Right cardiac atrium (tissue), 5 donors: ENCODE measurements at regions not wholly inside any gene's neighbourhood (a gene's known extent, or its start where the extent isn't known, plus 50 kb on each side); places are given as distances from the start of the nearest gene placed in this dataset.
"Not testable (repeated sequence)": the region's sequence is repeated elsewhere in the genome, so short reads cannot be mapped to it uniquely, and the experiment has no call there.

ENCODE experiments used
- ATAC-seq, 2 donors: fragments of 200-7000 bp; cut with Tn5 transposase; one replicate each; pipeline versions ENCODE4 v1.8.0 to v1.9.1; 2020; ENCODE audit warnings: moderate library complexity in 2 of 2, mild to moderate bottlenecking in 1 of 2
- DNase-seq, 3 donors: peaks; one replicate each; pipeline ENCODE4 v3.0.0-alpha.2; 2020
- H3K27ac ChIP-seq: one replicate; pipeline ENCODE4 v1.5.1; 2013; ENCODE audit warnings: mild to moderate bottlenecking, low read length, control low read depth, moderate library complexity
- H3K27me3 ChIP-seq: one replicate; pipeline ENCODE4 v1.6.1; 2013; ENCODE audit not compliant: control insufficient read depth, insufficient read depth
- H3K4me1 ChIP-seq: one replicate; pipeline ENCODE4 v1.6.1; 2013; ENCODE audit warnings: low read length; ENCODE audit not compliant: control insufficient read depth, insufficient read depth
- H3K4me3 ChIP-seq: one replicate; pipeline ENCODE4 v1.5.1; 2013; ENCODE audit warnings: low read length, control low read depth
- H3K9me3 ChIP-seq: one replicate; pipeline ENCODE4 v1.6.1; 2013; ENCODE audit warnings: low read length; ENCODE audit not compliant: control insufficient read depth
- WGBS: extraction: QIAGEN DNeasy Blood & Tissue Kit; methylation state at CpG from one replicate; pipeline ENCODE4 v1.1.7; 2013; 5-methylcytosine and 5-hydroxymethylcytosine counted together
- intact Hi-C, 4 donors: fragments of 100-400 bp; cut with DNase I; formaldehyde crosslinking; loops; one replicate each; pipeline versions ENCODE4 v1.11.0 to v1.14.0; 2022 to 2023
- donor health status: healthy with polysubstance abuse.
- donor health status: DM: no; HTN: yes; CAD: no.
- donor health status: DM: no; HTN: no; CAD: no.
- donor health status: DM: no; HTN: yes; CAD: no; lungs with severe emphysema.
- donor health status: DM: yes; HTN: yes; CAD: no.

DNA sequence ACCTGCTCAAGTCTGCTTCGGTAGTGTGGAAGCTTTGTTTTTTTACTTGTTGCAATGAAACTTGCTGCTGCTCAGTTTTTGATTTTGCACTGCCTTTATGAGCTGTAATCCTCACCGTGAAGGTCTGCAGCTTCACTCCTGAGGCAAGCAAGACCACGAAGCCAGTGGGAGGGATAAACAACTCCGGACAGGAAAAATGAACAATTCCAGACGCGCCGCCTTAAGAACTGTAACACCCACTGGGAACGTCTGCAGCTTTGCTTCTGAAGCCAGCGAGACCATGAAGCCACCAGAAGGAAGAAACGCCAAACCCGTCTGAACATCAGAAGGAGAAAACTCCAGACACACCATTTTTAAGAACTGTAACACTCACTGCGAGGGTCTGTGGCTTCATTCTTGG, 245.7 kb upstream of the REG3G start:
- H3K4me1 ChIP-seq, result no peaks in the 10 kb centered on the region
- H3K4me3 ChIP-seq, result no peak overlapping the region
- DNase-seq, result no peak
- H3K27me3 ChIP-seq, result no peaks in the 10 kb centered on the region
- H3K9me3 ChIP-seq, result no peaks in the 10 kb centered on the region
- 67% methylated on average over 12 of the region's 12 CpGs for WGBS
- H3K27ac ChIP-seq, result no peak overlapping the region
- intact Hi-C loops, result no loop called here
- no peak for ATAC-seq

DNA sequence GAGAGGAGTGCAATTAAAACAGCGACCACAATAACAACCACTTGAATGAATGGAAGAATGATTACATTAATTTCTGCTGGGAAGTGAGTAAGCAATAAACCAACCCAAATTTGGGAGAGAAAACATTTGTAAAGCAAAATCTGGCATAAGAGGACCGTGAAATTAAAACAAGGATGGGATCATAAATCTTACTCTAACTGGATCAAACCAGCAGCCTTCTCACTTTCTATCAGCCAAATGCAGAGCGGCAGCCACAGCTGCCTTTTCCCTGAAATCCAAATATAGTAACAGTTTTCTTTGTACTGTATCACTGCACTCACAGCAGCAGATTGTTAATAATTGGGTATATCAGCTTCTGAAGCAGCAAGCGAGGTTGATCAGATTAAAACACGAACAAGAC, 245.2 kb upstream of the REG3G start:
- intact Hi-C loops, result no loop called here
- no peak overlapping the region for H3K4me3 ChIP-seq
- no peak overlapping the region for H3K27ac ChIP-seq

DNA sequence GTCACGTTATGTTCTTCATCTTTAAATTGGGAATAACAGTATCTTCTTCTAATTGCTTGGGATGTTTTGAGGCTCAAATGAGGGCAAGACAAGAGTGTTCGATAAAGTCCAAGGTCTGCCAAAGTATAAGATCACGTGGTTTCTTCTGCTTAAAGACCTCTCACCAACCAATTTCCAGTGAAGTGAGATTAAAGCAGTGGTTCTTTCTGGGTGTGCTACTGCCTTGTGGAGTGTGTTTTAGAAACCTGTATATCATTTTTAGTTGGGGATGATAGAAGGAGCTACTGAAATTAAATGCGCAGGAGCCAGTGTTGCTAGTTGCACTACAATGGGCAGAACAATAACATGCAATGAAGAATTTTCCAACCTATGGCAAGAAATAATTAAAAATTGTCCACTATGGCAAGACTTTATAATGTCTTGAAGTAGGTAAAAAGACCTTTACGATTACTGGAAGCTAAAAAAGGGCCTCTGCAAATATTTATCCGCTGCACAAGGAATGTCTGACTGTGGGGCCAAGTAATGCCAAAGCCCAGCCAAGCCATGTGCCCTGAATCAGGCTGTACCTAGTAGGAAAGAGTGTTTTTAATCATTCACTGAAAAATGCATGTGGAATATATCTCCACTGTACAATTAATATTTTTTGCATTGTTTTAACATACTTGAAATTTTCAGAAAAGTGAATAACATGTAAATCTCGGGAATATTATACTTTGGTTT, 244.5 kb upstream of the REG3G start:
- no peak overlapping the region for H3K27ac ChIP-seq
- H3K4me3 ChIP-seq, result no peak overlapping the region
- ATAC-seq, result no peak

More for the DNA sequence above, 245.2 kb upstream of the REG3G start:
- 20% methylated on average over 5 of the region's 5 CpGs for WGBS
- no peaks in the 10 kb centered on the region for H3K27me3 ChIP-seq
- H3K9me3 ChIP-seq, result no peaks in the 10 kb centered on the region
- DNase-seq, result no peak
- H3K4me1 ChIP-seq, result no peaks in the 10 kb centered on the region
- ATAC-seq, result no peak

GRCh38 chr2:78782196-78782595, 243.3 kb upstream of the REG3G start:
- no peak for DNase-seq
- ATAC-seq, result no peak
- no peak overlapping the region for H3K4me3 ChIP-seq
- no peaks in the 10 kb centered on the region for H3K27me3 ChIP-seq
- intact Hi-C loops, result no loop called here
- no peaks in the 10 kb centered on the region for H3K9me3 ChIP-seq
- no peaks in the 10 kb centered on the region for H3K4me1 ChIP-seq
- WGBS, result 86% methylated on average over 4 of the region's 4 CpGs
- H3K27ac ChIP-seq, result no peak overlapping the region

More for the DNA sequence above, 244.5 kb upstream of the REG3G start:
- Histone ChIP-seq H3K4me1 (no peaks in the 10 kb centered on the region), H3K9me3 (no peaks in the 10 kb centered on the region), H3K27me3 (no peaks in the 10 kb centered on the region)
- no peak for DNase-seq
- intact Hi-C loops, result no loop called here
- 55% methylated on average over 7 of the region's 7 CpGs for WGBS

DNA sequence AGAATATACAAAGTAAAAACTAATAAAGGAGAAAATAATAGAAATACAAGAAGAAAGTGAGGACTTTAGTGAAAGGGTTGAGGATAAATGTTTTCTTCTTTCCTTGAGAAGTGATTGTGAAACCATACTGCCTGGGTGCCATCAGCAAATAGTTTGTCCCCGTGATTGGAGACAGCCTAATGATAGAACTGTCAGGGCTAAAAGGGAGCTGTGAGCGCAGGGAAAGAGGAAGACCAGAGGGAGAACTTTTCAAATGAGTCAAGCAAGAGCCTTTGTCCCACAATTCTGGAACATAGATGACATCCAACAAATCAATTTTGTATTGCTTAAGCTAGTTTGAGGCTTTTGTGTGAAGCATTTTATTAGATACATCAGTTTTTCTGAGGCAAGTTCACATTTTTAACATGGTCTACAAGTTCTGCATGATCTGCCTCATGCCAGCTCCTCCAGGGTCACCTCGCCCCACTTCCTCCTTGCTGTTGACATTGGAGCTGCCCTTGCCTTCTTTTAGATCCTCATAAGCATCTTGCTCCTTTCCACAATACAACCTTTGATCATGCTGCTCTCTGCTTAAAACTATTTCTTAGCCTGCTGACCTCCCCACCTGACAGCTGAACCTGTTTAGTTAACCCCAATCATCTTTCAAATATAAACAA, 213.4 kb upstream of the REG3G start:
- Histone ChIP-seq H3K27me3 (no peaks in the 10 kb centered on the region), H3K4me3 (no peak overlapping the region), H3K27ac (no peak overlapping the region), H3K9me3 (no peaks in the 10 kb centered on the region), H3K4me1 (no peaks in the 10 kb centered on the region)
- intact Hi-C loops, result no loop called here
- DNase-seq (no peak), ATAC-seq (no peak)
- 61% methylated on average over 3 of the region's 3 CpGs for WGBS

- no peak for ATAC-seq
- intact Hi-C loops, result no loop called here
Measured at GRCh38 chr2:78814331-78814986, 211.0 kb upstream of the REG3G start.

GRCh38 chr2:78817430-78817829, 208.1 kb upstream of the REG3G start:
- no peak for ATAC-seq
- WGBS, result 57% methylated on average over 4 of the region's 4 CpGs

More at GRCh38 chr2:78814331-78814986, 211.0 kb upstream of the REG3G start:
- H3K4me3 ChIP-seq, result no peak overlapping the region
- no peaks in the 10 kb centered on the region for H3K9me3 ChIP-seq
- H3K4me1 ChIP-seq, result no peaks in the 10 kb centered on the region
- 87% methylated on average over 12 of the region's 12 CpGs for WGBS
- no peaks in the 10 kb centered on the region for H3K27me3 ChIP-seq
- DNase-seq, result no peak
- no peak overlapping the region for H3K27ac ChIP-seq

DNA sequence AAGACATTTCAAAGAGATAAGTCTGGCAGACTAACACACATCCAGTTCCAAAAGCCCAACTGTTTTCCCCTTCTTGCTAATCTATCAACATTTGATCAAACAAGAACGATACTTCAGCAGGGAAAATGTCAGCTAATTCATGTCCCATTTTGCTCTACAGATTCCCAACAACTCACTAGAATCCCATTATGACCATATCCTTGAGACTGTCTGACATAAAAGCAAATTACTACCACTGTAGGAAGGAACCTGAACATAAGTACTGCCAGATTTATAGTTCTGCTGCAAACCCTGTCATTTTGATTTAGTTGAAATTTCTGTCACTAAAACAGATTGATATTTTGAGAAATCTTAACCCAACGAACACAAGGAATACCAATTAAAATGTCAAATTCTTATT, 193.0 kb upstream of the REG3G start:
- 56% methylated on average over 2 of the region's 2 CpGs for WGBS
- Histone ChIP-seq H3K27ac (no peak overlapping the region), H3K4me1 (no peaks in the 10 kb centered on the region), H3K9me3 (no peaks in the 10 kb centered on the region), H3K27me3 (no peaks in the 10 kb centered on the region), H3K4me3 (no peak overlapping the region)
- intact Hi-C loops, result no loop called here
- DNase-seq (no peak), ATAC-seq (no peak)

More at GRCh38 chr2:78817430-78817829, 208.1 kb upstream of the REG3G start:
- DNase-seq, result no peak
- Histone ChIP-seq H3K4me3 (no peak overlapping the region), H3K27me3 (no peaks in the 10 kb centered on the region), H3K9me3 (no peaks in the 10 kb centered on the region), H3K27ac (no peak overlapping the region), H3K4me1 (no peaks in the 10 kb centered on the region)
- intact Hi-C loops, result no loop called here

GRCh38 chr2:78839259-78839658, 186.2 kb upstream of the REG3G start:
- 7% methylated on average over 3 of the region's 3 CpGs for WGBS
- ATAC-seq, result no peak
- no peak for DNase-seq
- no peak overlapping the region for H3K4me3 ChIP-seq
- no peaks in the 10 kb centered on the region for H3K27me3 ChIP-seq
- H3K9me3 ChIP-seq, result no peaks in the 10 kb centered on the region
- no peaks in the 10 kb centered on the region for H3K4me1 ChIP-seq
- no peak overlapping the region for H3K27ac ChIP-seq
- intact Hi-C loops, result no loop called here

DNA sequence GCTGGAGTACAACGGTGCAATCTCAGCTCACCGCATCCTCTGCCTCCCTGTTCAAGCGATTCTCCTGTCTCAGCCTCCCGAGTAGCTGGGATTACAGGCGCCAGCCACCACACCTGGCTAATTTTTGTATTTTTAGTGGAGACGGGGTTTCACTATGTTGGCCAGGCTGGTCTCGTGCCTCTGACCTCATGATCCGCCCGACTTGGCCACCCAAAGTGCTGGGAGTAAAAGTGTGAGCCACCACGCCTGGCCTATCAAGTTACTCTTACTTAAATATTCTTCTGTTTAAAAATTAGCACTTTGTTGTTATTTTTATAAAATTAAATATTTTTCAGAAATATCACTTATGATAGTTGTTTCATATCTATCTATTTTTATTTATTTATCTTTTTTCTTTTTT, 185.2 kb upstream of the REG3G start:
- intact Hi-C loops, H3K27ac ChIP-seq, H3K27me3 ChIP-seq, H3K4me3 ChIP-seq, DNase-seq, H3K9me3 ChIP-seq, ATAC-seq, H3K4me1 ChIP-seq: not testable (repeated sequence)
- 89% methylated on average over 10 of the region's 10 CpGs for WGBS

DNA sequence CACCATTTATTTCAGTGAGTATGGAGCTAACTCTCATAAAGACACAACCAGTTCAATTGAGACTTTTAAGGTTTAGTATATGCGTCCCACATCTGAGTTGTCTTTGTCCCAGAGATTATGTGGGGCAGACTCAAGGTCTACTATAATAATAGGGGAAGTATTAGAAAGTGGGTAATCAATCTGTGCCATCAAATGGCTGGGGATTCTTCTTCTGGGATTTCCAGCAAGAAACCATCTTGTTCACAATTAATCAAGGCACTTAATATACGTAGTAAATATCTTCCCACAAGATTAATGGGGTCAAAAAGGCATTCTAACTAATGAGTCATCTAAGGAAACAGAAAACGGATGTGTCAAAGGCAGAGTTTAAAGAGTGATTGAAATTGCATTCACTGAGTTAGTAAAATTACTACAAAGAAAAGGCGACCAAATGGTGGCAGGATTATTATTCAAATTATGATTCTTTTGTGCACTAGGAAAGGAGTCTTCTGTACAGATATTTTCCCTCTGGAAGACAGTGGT, 179.8 kb upstream of the REG3G start:
- H3K9me3 ChIP-seq, result no peaks in the 10 kb centered on the region
- intact Hi-C loops, result no loop called here
- DNase-seq (no peak), ATAC-seq (no peak)
- no peaks in the 10 kb centered on the region for H3K27me3 ChIP-seq
- 53% methylated on average over 4 of the region's 4 CpGs for WGBS
- no peak overlapping the region for H3K4me3 ChIP-seq
- no peak overlapping the region for H3K27ac ChIP-seq
- H3K4me1 ChIP-seq, result no peaks in the 10 kb centered on the region
